ENCODE measurements at regions not wholly inside any gene's neighbourhood (a gene's known extent, or its start where the extent isn't known, plus 50 kb on each side); places are given as distances from the start of the nearest gene placed in this dataset.

GRCh38 chr3:151630938-151631441, 102.7 kb upstream of the AADACL2 start (continued):
- TF ChIP-seq ZNF239 (CRISPR knock-in tag; IDR thresholded peaks at IDR 0.05): no peak
- TF ChIP-seq, protein P1, sequence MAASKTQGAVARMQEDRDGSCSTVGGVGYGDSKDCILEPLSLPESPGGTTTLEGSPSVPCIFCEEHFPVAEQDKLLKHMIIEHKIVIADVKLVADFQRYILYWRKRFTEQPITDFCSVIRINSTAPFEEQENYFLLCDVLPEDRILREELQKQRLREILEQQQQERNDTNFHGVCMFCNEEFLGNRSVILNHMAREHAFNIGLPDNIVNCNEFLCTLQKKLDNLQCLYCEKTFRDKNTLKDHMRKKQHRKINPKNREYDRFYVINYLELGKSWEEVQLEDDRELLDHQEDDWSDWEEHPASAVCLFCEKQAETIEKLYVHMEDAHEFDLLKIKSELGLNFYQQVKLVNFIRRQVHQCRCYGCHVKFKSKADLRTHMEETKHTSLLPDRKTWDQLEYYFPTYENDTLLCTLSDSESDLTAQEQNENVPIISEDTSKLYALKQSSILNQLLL (CRISPR knock-in tag; IDR thresholded peaks at IDR 0.05; ENCODE audit: borderline replicate concordance): no peak
- TF ChIP-seq YBX1 (IDR thresholded peaks at IDR 0.05): no peak
- no peak for TF ChIP-seq ZNF584 (CRISPR knock-in tag; IDR thresholded peaks at IDR 0.05; ENCODE audit: low read depth)
- TF ChIP-seq ZNF696 (CRISPR knock-in tag; conservative IDR thresholded peaks at IDR 0.05): no peak
- TF ChIP-seq MXI1 (IDR thresholded peaks at IDR 0.05; ENCODE audit: low read depth, low read length): no peak
- TF ChIP-seq, protein P2, sequence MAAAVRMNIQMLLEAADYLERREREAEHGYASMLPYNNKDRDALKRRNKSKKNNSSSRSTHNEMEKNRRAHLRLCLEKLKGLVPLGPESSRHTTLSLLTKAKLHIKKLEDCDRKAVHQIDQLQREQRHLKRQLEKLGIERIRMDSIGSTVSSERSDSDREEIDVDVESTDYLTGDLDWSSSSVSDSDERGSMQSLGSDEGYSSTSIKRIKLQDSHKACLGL (CRISPR knock-in tag; IDR thresholded peaks at IDR 0.05; ENCODE audit: borderline replicate concordance, poor library complexity, severe bottlenecking): no peak
- TF ChIP-seq TBL1XR1 (IDR thresholded peaks at IDR 0.05; ENCODE audit: low read length in 2 of 2): peak in 1 of 2 experiments; percentile 51; a peak in 2 of 4 replicates
- peak; percentile 44; the same call in 1 of the 2 replicates for TF ChIP-seq KLF16 (IDR thresholded peaks at IDR 0.05)
- TF ChIP-seq HDAC3 (IDR thresholded peaks at IDR 0.05; ENCODE audit: borderline replicate concordance, partially characterized antibody): peak; percentile 26
- TF ChIP-seq POLR2A (conservative IDR thresholded peaks at IDR 0.05): no peak
- no peak for TF ChIP-seq WHSC1 (IDR thresholded peaks at IDR 0.05; ENCODE audit: low read length)
- no peak for TF ChIP-seq CBFB (CRISPR knock-in tag; IDR thresholded peaks at IDR 0.05)
- TF ChIP-seq KAT8 (IDR thresholded peaks at IDR 0.05; ENCODE audit: low read depth): no peak
- no peak for TF ChIP-seq VEZF1 (CRISPR knock-in tag; IDR thresholded peaks at IDR 0.05)
- TF ChIP-seq HINFP (tag; conservative IDR thresholded peaks at IDR 0.05; ENCODE audit: low read depth): no peak
- TF ChIP-seq TCF7 (IDR thresholded peaks at IDR 0.05; ENCODE audit: borderline replicate concordance): no peak
- TF ChIP-seq MAZ (CRISPR knock-in tag; conservative IDR thresholded peaks at IDR 0.05 in 1 of 2, IDR thresholded peaks at IDR 0.05 in 1 of 2): 0 out of 4 replicates have a peak, but pooled peaks of 1 of the 2 experiments have one; percentile 22
- no peak for TF ChIP-seq EZH2 (IDR thresholded peaks at IDR 0.05; ENCODE audit: borderline replicate concordance, low read depth, low read length)
- TF ChIP-seq HNRNPH1 (optimal IDR thresholded peaks at IDR 0.05; ENCODE audit: low read depth, low read length): no peak
- TF ChIP-seq ZNF354B (CRISPR knock-in tag; IDR thresholded peaks at IDR 0.05): no peak
- TF ChIP-seq SUPT5H (IDR thresholded peaks at IDR 0.05): no peak
- TF ChIP-seq BCOR (IDR thresholded peaks at IDR 0.05): no peak
- no peak for TF ChIP-seq E2F3 (CRISPR knock-in tag; IDR thresholded peaks at IDR 0.05)
- TF ChIP-seq NEUROD1 (IDR thresholded peaks at IDR 0.05; ENCODE audit: borderline replicate concordance, low read depth, low read length, partially characterized antibody): no peak
- peak in 1 of 2 experiments; percentile 30; a peak in 2 of 4 replicates for TF ChIP-seq FOXK2 (conservative IDR thresholded peaks at IDR 0.05 in 1 of 2, IDR thresholded peaks at IDR 0.05 in 1 of 2; ENCODE audit: low read depth in 2 of 2)
